ENCODE measurements at regions not wholly inside any gene's neighbourhood (a gene's known extent, or its start where the extent isn't known, plus 50 kb on each side); places are given as distances from the start of the nearest gene placed in this dataset.

- no peak for TF ChIP-seq GATA2 (IDR thresholded peaks at IDR 0.05; ENCODE audit: low read depth, low read length)
- no peak for TF ChIP-seq GATA3 (IDR thresholded peaks at IDR 0.05; ENCODE audit: low read depth, low read length)
Measured at GRCh38 chr10:4070184-4070583, 285.2 kb upstream of the KLF6 start.

Measured in SH-SY5Y (cell line).